ENCODE measurements at regions not wholly inside any gene's neighbourhood (a gene's known extent, or its start where the extent isn't known, plus 50 kb on each side); places are given as distances from the start of the nearest gene placed in this dataset.

DNA sequence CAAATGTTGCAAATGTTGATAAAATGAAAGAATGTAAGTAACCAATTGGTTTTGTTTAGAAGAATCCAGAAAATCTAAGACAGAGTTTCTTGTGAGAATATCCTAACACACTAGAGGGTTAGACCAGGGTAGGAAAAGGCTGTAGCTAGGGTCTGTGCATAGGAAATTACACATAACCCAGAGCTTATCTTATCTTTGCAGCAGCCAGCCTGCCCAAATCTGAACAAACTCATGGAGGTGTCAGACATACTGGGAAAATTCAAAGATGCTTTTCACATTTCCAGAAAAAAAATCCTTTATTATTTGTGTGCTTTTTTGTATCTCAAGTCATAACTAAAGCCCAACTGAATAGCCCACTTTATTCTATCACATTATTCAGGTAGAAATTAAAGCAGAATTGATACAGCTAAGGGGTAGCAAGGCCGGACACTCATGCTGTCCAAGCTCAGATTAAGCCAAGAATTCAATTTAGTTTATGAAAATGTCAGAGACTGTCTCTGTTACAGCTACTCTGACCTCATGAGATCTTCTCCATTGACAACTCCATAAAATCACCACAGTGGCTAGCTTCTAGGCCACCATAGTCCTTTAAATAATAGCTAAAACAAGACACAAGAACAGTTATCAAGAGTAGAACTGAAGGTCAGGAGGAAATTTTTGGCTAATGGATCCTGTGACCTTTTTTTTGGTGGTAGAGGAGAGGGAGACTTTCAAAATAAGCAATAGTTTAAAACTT lies 169.6 kb upstream of the RASSF8 start:
- DNase-seq (ENCODE audit: low read depth): no peak
- no peak overlapping the region for H3K4me3 ChIP-seq (ENCODE audit: low read depth, low read length)
- TF ChIP-seq, protein P1, sequence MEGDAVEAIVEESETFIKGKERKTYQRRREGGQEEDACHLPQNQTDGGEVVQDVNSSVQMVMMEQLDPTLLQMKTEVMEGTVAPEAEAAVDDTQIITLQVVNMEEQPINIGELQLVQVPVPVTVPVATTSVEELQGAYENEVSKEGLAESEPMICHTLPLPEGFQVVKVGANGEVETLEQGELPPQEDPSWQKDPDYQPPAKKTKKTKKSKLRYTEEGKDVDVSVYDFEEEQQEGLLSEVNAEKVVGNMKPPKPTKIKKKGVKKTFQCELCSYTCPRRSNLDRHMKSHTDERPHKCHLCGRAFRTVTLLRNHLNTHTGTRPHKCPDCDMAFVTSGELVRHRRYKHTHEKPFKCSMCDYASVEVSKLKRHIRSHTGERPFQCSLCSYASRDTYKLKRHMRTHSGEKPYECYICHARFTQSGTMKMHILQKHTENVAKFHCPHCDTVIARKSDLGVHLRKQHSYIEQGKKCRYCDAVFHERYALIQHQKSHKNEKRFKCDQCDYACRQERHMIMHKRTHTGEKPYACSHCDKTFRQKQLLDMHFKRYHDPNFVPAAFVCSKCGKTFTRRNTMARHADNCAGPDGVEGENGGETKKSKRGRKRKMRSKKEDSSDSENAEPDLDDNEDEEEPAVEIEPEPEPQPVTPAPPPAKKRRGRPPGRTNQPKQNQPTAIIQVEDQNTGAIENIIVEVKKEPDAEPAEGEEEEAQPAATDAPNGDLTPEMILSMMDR (IDR thresholded peaks at IDR 0.05; ENCODE audit: low read depth, low read length): no peak
- TF ChIP-seq MYC (IDR thresholded peaks at IDR 0.05; ENCODE audit: low read depth, low read length): no peak
- TF ChIP-seq, protein P2, sequence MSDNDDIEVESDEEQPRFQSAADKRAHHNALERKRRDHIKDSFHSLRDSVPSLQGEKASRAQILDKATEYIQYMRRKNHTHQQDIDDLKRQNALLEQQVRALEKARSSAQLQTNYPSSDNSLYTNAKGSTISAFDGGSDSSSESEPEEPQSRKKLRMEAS (IDR thresholded peaks at IDR 0.05; ENCODE audit: low read depth, low read length): no peak

DNA sequence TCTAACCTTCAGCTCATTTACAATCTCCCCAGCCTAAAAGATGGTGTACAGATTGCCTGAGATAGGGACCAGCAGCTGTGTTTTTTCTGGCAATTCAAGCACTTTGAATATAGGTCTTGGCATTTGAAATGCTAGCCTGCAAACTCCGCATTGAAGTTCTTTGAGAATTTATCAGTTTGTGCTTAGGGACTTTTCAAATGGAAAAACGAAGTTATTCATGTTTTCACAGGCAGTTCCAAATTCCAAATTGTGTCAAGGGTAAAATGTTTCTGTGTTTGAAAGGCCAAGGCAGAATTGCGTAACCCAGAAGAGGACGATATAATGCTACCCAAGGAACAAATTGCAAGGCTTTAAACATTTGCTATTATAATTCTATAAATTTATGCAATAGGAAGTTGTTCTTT lies 168.9 kb upstream of the RASSF8 start:
- H3K4me3 ChIP-seq (ENCODE audit: low read depth, low read length): no peak overlapping the region
- TF ChIP-seq, protein P2 (IDR thresholded peaks at IDR 0.05; ENCODE audit: low read depth, low read length): no peak
- TF ChIP-seq, protein P1 (IDR thresholded peaks at IDR 0.05; ENCODE audit: low read depth, low read length): no peak
- TF ChIP-seq POLR2A (IDR thresholded peaks at IDR 0.05; ENCODE audit: extremely low read depth, insufficient read length) (no peak), MYC (IDR thresholded peaks at IDR 0.05; ENCODE audit: low read depth, low read length) (no peak)
- peak; percentile 46 for DNase-seq (ENCODE audit: low read depth)

DNA sequence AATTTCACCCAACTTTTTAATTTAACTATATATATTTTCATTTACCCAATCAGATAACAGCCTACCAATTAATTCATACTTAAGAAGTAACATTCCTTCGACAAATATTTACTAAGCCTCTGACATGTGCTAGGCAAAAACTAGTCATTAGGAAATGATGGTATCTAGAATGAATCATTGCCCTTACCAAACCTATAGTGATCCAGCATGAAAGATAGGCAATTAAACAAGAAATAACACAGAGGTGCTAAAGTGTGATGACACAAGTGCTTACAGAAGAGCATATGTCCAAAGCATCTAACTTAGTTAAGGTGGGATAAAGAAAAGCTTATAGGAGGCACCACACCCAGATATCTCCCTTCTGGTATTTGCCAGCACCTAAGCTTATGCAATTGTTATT lies 166.5 kb upstream of the RASSF8 start:
- H3K4me3 ChIP-seq (ENCODE audit: low read depth, low read length): no peak overlapping the region
- DNase-seq (ENCODE audit: low read depth): no peak
- TF ChIP-seq POLR2A (IDR thresholded peaks at IDR 0.05; ENCODE audit: extremely low read depth, insufficient read length): no peak
- TF ChIP-seq, protein P1 (IDR thresholded peaks at IDR 0.05; ENCODE audit: low read depth, low read length): no peak
- TF ChIP-seq, protein P2 (IDR thresholded peaks at IDR 0.05; ENCODE audit: low read depth, low read length): no peak
- no peak for TF ChIP-seq MYC (IDR thresholded peaks at IDR 0.05; ENCODE audit: low read depth, low read length)

DNA sequence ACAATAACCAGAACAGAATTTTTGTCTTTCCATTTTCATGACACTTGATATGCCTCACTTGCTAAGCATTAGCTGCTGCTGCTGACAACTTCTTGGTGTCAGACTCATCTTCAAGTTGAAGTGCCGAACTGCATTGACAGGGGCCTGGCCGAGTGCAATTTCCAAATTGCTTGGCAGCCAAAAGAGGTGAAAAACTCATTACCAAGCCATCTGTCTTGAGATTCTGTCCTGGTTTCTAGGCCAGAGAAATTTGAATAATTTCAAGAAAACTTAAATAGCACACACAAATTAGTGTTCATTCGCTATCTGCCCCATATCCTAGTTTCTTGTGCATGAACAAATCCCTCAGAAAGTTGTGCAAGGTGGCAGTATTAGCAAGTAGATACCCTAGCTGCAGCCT lies 165.3 kb upstream of the RASSF8 start:
- TF ChIP-seq MYC (IDR thresholded peaks at IDR 0.05; ENCODE audit: low read depth, low read length) (no peak), POLR2A (IDR thresholded peaks at IDR 0.05; ENCODE audit: extremely low read depth, insufficient read length) (no peak)
- TF ChIP-seq, protein P1 (IDR thresholded peaks at IDR 0.05; ENCODE audit: low read depth, low read length): no peak
- TF ChIP-seq, protein P2 (IDR thresholded peaks at IDR 0.05; ENCODE audit: low read depth, low read length): no peak
- no peak for DNase-seq (ENCODE audit: low read depth)
- H3K4me3 ChIP-seq (ENCODE audit: low read depth, low read length): no peak overlapping the region

DNA sequence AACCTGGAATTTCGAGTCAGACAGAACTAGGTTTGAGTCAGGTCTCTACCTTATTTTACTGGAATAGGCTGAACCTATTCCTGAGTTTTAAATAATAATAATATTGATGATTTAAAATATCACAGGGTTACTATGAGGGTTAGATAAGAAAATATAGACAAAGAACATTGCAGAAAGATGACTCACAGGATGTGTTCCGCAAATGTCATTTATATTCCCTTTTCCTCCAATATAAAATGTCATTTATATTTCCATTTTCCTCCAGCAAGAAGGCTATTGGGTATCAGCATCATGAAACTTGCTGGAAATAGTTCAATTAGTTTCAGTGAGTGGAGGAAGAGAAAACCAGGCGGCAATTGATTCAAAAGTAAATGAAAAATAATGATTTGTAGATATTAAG lies 163.9 kb upstream of the RASSF8 start:
- H3K4me3 ChIP-seq (ENCODE audit: low read depth, low read length): no peak overlapping the region
- no peak for DNase-seq (ENCODE audit: low read depth)
- TF ChIP-seq MYC (IDR thresholded peaks at IDR 0.05; ENCODE audit: low read depth, low read length) (no peak), POLR2A (IDR thresholded peaks at IDR 0.05; ENCODE audit: extremely low read depth, insufficient read length) (no peak)
- TF ChIP-seq, protein P1 (IDR thresholded peaks at IDR 0.05; ENCODE audit: low read depth, low read length): no peak
- TF ChIP-seq, protein P2 (IDR thresholded peaks at IDR 0.05; ENCODE audit: low read depth, low read length): no peak
